Adrenal gland (tissue), 9 donors: ENCODE measurements at regions not wholly inside any gene's neighbourhood (a gene's known extent, or its start where the extent isn't known, plus 50 kb on each side); places are given as distances from the start of the nearest gene placed in this dataset.
"Not testable (repeated sequence)": the region's sequence is repeated elsewhere in the genome, so short reads cannot be mapped to it uniquely, and the experiment has no call there.

ENCODE experiments used
- DNase-seq, 7 donors: peaks; one replicate each; pipeline ENCODE4 v3.0.0-alpha.2; 2019 to 2020
- H3K27ac ChIP-seq, 5 donors: fragments of 200-600 bp; sonication (generic) in 4 of 5; 1 replicate in 3 of 5; 2 replicates in 2 of 5; pipeline versions ENCODE4 v1.5.1 to v1.8.0; 2016 to 2020; ENCODE audit warnings: mild to moderate bottlenecking in 1 of 5
- H3K27me3 ChIP-seq: fragments of 200-600 bp; 2 replicates; pipeline ENCODE4 v1.8.0; 2021
- H3K36me3 ChIP-seq, 2 donors: fragments of 200-600 bp; replicated peaks in 1 of 2; 1 replicate in 1 of 2; 2 replicates in 1 of 2; pipeline versions ENCODE4 v1.5.1 to v1.8.0; 2018 to 2022
- H3K4me1 ChIP-seq, 2 donors: fragments of 200-600 bp; replicated peaks in 1 of 2; 1 replicate in 1 of 2; 2 replicates in 1 of 2; pipeline versions ENCODE4 v1.5.1 to v1.8.0; 2018 to 2021
- H3K4me3 ChIP-seq, 4 donors: fragments of 200-600 bp; sonication (generic) in 3 of 4; one replicate each; pipeline ENCODE4 v1.5.1; 2016 to 2018
- H3K9me3 ChIP-seq, 3 donors: fragments of 200-600 bp; sonication (generic) in 1 of 3; replicated peaks in 1 of 3; 1 replicate in 2 of 3; 2 replicates in 1 of 3; pipeline versions ENCODE4 v1.5.1 to v1.8.0; 2016 to 2021
- CTCF ChIP-seq, 6 experiments: fragments of 450-650 bp in 4 of 6; fragments of 200-600 bp in 2 of 6; sonication (generic) in 1 of 6; IDR thresholded peaks; 1 replicate in 5 of 6; 2 replicates in 1 of 6; pipeline versions ENCODE4 v1.5.1 to v1.8.0; 2016 to 2021; ENCODE audit warnings: antibody characterized with exemption in 6 of 6, mild to moderate bottlenecking in 2 of 6, moderate library complexity in 1 of 6
- POLR2A ChIP-seq, 2 donors: fragments of 450-650 bp; IDR thresholded peaks; one replicate each; pipeline ENCODE4 v1.6.1; 2017; ENCODE audit warnings: antibody characterized with exemption in 2 of 2, mild to moderate bottlenecking in 2 of 2, moderate library complexity in 1 of 2
- WGBS, 4 donors: extraction: QIAGEN DNeasy Blood & Tissue Kit in 2 of 4; methylation state at CpG; one replicate each; pipeline versions ENCODE4 v1.1.5 to v1.1.7; 2013 to 2017; 5-methylcytosine and 5-hydroxymethylcytosine counted together
- intact Hi-C, 2 donors: fragments of 100-400 bp; cut with DNase I; formaldehyde crosslinking; loops; one replicate each; pipeline versions ENCODE4 v1.14.1 to v1.15.0; 2022 to 2023
- donor health status: healthy with polysubstance abuse.
- donor health status: Bipolar disorder and iron deficiency.
- donor health status: DM: yes; HTN: yes; CAD: no.
- donor health status: DM: no; HTN: no; CAD: no.
- donor health status: DM: no; HTN: no; CAD: no.

DNA sequence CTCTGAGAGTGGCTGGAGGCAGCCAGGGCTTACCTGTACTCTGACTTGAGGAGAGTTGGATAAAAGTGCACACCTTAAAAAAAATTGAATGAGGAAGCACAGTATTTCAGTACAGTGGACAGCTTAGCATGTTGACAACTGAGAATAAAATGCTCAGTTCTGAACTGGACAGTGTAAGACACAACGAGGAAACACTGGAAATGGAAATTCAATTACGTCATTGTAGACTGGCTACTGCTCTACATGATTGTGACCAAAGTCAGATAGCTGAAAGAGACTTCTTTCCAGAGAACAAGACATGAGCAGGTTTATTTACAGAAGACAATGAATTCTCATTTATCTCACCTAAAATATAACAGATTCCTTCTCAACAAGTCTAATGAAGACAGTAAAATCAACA, 100.1 kb downstream of the CCDC74A start:
- H3K9me3 ChIP-seq, H3K27me3 ChIP-seq, DNase-seq, H3K27ac ChIP-seq, H3K36me3 ChIP-seq, intact Hi-C loops, H3K4me3 ChIP-seq, H3K4me1 ChIP-seq: not testable (repeated sequence)
- WGBS, 4 donors: 55 to 73% (median 66%) methylated on average over 2 of the region's 2 CpGs

GRCh38 chr2:131631648-131632047, 104.0 kb downstream of the CCDC74A start:
- DNase-seq, H3K4me3 ChIP-seq, intact Hi-C loops, H3K9me3 ChIP-seq, H3K27ac ChIP-seq, H3K36me3 ChIP-seq, H3K27me3 ChIP-seq, H3K4me1 ChIP-seq: not testable (repeated sequence)
- WGBS, 4 donors: 89 to 98% (median 94%) methylated on average over 2 of the region's 2 CpGs

DNA sequence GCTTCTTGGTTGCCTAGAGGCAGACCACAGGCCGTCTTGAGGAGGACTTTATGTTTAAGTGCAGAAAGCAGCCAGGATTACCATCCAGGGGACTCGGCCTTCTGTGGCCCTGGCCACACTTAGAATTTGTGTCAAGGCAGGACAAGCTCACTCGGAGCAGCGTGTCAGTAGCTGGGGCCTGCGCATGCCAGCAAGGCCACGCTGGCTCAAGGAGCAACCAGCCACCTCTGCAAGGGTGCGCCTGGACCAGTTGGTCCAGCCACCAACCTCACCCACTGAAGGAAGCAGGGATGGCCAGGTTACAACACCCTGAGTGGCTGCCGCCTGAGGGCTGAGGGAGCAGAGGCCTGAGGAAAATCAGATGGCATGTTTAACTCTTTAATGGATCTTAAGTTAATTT, 105.7 kb downstream of the CCDC74A start:
- H3K4me1 ChIP-seq, H3K9me3 ChIP-seq, H3K27me3 ChIP-seq, DNase-seq, H3K36me3 ChIP-seq, H3K27ac ChIP-seq, intact Hi-C loops, H3K4me3 ChIP-seq: not testable (repeated sequence)
- WGBS, 4 donors: 80 to 100% (median 90%) methylated on average over 1 to 8 of the region's 8 CpGs

DNA sequence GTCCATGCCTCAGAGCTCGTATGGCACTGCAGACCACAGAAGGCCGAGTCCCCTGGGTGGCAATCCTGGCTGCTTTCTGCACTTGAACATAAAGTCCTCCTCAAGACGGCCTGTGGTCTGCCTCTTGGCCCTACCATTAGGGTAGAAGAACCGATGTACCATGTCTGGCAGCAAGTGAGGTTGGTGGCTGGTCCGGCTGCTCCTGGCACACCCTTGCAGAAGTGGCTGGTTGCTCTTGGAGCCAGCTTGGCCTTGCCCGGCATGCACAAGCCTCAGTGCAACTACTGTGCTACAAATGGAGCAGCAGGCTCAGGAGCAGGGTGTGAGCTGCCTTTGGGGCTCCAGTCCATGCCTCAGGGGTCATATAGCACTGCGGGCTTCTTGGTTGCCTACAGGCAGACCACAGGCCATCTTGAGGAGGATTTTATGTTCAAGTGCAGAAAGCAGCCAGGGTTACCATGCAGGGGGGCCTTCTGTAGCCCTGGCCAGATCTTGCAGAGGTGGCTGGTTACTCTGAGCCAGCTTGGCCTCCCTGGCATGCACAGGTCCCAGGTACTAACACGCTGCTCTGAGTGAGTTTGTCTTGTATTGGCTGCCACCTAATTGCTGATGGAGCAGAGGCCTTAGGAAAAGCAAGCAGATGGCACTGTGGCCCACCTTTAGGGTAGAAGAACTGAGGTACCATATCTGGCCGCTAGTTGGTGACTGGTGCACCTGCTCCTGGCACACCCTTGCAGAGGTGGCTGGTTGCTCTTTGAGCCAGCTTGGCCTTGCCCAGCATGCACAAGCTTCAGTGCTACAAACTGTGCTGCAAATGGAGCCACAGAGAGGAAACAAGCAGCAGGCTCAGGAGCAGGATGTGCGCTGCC, 106.4 kb downstream of the CCDC74A start:
- H3K27me3 ChIP-seq, H3K4me1 ChIP-seq, H3K27ac ChIP-seq, DNase-seq, H3K4me3 ChIP-seq, H3K36me3 ChIP-seq, H3K9me3 ChIP-seq, intact Hi-C loops: not testable (repeated sequence)
- WGBS, 4 donors: 93 to 99% (median 93%) methylated on average over 7 to 10 of the region's 10 CpGs

- Histone ChIP-seq H3K27ac (no peak overlapping the region), H3K9me3 (no peaks in the 10 kb centered on the region), H3K36me3 (no peaks in the 10 kb centered on the region), H3K4me1 (no peaks in the 10 kb centered on the region), H3K4me3 (no peak overlapping the region), H3K27me3 (no peaks in the 10 kb centered on the region)
- WGBS, 4 donors: 82 to 95% (median 87%) methylated on average over 7 to 9 of the region's 9 CpGs
- TF ChIP-seq CTCF (IDR thresholded peaks at IDR 0.05) (no peak), POLR2A (IDR thresholded peaks at IDR 0.05) (no peak)
- intact Hi-C loops: no loop called here
- DNase-seq: no peak
Measured at GRCh38 chr2:131635611-131636010, 107.9 kb downstream of the CCDC74A start.

DNA sequence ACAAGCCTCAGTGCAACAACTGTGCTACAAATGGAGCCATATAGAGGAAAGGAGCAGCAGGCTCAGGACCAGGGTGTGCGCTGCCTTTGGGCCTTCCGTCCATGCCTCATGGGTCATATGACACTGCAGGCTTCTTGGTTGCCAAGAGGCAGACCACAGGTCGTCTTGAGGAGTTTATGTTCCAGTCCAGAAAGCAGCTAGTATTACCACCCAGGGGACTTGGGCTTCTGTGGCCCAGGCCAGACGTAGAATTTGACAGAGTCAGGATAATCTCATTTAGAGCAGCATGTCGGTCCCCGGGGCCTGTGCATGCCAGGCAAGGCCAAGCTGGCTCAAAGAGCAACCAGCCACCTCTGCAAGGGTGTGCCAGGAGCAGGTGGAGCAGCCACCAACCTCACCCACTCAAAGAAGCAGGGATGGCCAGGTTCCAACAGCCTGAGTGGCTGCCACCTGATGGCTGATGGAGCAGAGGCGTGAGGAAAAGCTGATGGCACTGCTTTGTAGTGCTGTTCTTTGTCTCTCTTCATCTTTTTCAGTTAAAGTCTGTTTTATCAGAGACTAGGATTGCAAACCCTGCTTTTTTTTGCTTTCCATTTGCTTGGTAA, 109.1 kb downstream of the CCDC74A start:
- H3K27me3 ChIP-seq, intact Hi-C loops, DNase-seq, H3K27ac ChIP-seq, H3K4me1 ChIP-seq, H3K9me3 ChIP-seq, H3K36me3 ChIP-seq, H3K4me3 ChIP-seq: not testable (repeated sequence)
- WGBS, 4 donors: 89 to 92% (median 90%) methylated on average over 7 of the region's 7 CpGs

- intact Hi-C loops, H3K4me1 ChIP-seq, H3K36me3 ChIP-seq, H3K9me3 ChIP-seq, H3K27ac ChIP-seq, H3K4me3 ChIP-seq, DNase-seq, H3K27me3 ChIP-seq: not testable (repeated sequence)
- WGBS, 4 donors: 69 to 75% (median 73%) methylated on average over 4 of the region's 4 CpGs
Measured at GRCh38 chr2:131639001-131639620, 111.4 kb downstream of the CCDC74A start.
